Hematopoietic multipotent progenitor cell treated with erythropoietin and hydrocortisone succinate and interleukin-3 and kit ligand, for 6 days (in vitro differentiated cells): ENCODE measurements at regions not wholly inside any gene's neighbourhood (a gene's known extent, or its start where the extent isn't known, plus 50 kb on each side); places are given as distances from the start of the nearest gene placed in this dataset.
A peak's percentile ranks its signal among the peaks of the same experiment; 100 is the strongest.

ENCODE experiments used
- DNase-seq: peaks from one replicate; pipeline ENCODE4 v3.0.0-alpha.2; 2015

GRCh38 chr2:47315475-47315874, 53.6 kb upstream of the EPCAM start:
- no peak for DNase-seq

- DNase-seq: no peak
Measured at GRCh38 chr2:47313728-47314127, 55.4 kb upstream of the EPCAM start.

DNA sequence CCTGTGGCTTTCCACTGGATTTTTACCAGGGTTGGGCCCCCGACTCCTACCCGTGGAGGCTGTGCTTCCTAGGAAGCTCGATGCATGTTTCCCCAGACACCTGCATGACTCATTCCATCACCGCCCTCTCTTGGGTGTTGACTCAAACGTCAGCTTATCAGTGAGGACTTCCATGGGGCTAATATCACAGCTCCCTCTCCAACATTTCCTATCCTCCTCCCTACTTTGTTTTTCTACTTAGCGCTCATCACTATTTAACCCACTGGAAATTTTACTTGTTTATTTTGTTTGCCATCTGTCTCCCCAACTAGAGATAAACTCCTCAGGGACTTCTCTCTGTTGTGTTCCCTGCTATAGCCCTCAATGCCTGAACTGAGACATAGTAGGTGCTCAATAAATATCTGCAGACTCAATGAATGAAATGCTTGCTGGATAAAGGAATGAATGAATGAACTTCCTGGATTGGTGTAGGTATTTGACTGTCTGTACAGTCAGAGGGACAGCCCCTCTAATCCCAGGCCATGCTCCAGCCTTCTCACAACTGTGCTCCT, 55.9 kb upstream of the EPCAM start:
- no peak for DNase-seq

GRCh38 chr2:47312491-47312850, 56.6 kb upstream of the EPCAM start:
- DNase-seq: no peak

- peak; percentile 62 for DNase-seq
Measured at GRCh38 chr2:47311764-47312490, 57.2 kb upstream of the EPCAM start.

- peak; percentile 89 for DNase-seq
Measured at GRCh38 chr2:47310801-47311560, 58.1 kb upstream of the EPCAM start.

DNA sequence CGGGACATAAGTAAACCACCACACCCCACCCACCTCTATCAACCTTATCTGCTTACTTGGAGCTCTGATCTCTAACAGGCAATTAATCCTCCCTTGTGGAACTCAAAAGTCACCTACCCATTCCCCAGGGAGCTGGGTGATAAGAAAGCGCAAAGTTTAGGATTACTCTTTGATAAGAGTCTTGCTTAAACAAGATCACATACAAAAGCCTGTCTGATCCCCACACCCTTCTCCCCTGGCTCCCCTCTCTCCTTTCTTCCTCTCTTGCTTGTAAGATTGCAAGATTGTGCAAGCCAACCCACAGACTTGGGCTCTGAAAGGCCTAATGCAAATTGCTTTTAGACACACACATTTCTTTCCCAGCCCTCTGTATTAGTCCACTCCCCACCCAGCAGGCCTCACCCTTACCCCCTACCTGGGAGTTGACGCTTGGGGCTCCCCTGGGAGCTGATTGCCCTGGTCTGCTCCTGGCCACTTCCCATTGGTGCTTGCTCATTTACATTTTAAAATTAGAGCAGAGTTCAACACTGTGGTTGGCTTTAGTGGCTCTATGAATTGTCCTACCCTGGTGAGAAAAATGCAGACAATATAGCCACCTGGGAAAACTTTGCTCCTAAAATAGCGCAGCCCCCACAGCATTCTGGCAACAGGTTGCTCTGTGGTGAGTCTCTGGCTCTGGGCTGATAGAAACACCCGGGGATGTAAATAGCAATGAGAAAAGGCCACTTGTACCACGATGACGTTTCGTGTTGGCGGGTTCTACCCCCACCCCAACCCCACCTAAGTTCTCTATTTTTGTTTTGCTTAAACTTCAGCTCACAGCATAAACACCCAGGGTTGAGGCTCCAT, 58.9 kb upstream of the EPCAM start:
- DNase-seq: peak; percentile 86

DNA sequence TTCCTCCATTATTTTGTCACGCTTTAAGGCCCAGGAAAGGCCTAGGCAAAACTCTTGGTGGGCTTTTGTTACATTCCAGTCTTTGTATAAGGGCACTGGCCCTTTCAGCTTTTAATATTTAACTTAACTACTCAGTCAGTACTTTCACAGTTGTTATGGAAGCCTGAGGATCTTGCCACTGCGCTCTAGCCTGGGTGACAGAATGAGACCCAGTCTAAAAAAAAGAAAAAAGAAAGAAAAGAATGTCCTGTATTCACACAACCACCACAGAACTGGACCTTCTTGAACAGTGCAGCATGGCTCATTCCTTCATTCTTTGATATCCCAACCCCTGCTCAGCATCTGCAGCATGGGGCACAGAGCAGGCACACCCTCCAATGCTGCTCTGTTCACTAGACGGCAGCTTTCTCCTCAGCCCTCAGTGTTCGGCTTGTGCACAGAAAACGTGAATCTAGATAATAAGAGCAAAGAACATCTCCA, 59.6 kb upstream of the EPCAM start:
- peak; percentile 89 for DNase-seq

- DNase-seq: no peak
Measured at GRCh38 chr2:47307066-47307465, 62.0 kb upstream of the EPCAM start.

DNA sequence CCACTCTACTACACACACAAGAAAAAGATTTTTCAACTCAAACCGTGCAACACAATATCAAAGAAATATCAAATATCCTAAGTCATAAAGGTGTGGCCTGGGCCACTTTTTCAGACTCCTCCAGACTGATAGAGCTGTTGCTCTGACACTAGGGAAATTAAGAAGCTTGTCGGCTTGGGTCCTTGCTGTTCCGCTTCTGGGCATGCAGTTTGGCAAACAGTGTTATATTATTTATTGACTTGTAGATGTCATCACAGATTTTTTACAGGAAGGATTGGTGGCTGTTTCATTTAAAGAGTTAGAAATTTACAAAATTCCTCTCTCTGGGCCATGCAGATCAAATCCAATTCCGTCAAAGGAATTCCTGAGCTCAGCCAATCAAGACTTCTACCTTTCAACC, 64.5 kb upstream of the EPCAM start:
- DNase-seq: no peak

DNA sequence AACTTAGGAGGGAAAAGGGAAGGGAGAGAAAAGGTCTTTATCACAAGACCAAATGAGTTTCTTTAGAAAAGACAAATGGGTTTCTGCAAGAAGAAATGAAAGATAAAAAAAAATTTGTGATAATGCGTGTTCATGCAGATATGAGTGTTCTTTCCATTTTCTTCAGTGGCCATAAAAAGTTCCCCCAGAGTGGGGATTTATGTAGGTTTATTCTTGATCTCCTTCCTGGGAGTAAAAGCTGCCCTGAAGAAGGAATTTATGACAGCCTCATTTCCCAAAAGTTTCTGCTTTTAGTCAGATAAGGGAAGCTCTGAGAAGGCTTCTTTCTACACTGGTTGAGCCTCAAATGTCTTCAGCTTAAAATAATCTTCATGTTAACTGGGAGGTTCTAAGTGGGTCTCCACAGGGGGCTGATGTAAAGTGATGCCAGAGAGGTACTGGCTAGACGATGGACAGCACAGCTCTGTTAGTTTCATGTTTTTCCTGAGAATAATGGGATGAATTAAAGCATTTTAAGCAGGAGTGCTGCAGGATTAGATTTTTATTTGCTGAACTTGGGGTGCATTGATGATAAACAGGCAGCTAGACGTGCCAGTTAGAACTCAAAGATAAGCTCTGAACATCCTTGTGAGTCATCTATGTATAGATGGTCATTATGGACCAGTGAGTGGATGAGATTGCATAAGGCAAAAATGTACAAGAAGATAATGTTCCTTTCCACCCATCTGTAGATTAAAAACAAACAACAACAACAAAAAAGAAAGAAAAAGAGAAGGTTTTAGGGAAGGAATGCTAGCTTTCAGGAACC, 65.6 kb upstream of the EPCAM start:
- DNase-seq: peak; percentile 63

- DNase-seq: no peak
Measured at GRCh38 chr2:47302308-47302707, 66.8 kb upstream of the EPCAM start.

- no peak for DNase-seq
Measured at GRCh38 chr2:47301731-47302130, 67.4 kb upstream of the EPCAM start.

GRCh38 chr2:47301277-47301618, 67.9 kb upstream of the EPCAM start:
- no peak for DNase-seq

GRCh38 chr2:47300609-47301276, 68.4 kb upstream of the EPCAM start:
- DNase-seq: peak; percentile 75

DNA sequence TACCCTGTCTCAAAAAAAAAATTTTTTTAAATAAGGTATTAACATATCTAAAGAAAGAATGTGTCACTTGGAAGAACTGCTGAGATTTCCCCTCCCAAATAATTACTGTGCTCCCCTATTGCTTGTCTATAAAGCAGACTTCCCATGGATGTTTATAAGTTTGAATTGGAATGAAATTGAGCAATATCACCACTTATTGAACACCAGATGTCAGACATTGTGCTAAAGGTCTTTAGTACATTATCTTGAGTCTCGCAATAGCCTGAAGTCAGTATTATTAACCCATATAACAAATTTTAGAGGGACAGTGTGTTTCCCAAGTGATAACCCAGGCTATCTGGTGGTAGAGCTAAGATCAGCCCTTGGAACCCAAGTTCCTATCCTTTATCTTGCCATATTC, 69.0 kb upstream of the EPCAM start:
- no peak for DNase-seq

DNA sequence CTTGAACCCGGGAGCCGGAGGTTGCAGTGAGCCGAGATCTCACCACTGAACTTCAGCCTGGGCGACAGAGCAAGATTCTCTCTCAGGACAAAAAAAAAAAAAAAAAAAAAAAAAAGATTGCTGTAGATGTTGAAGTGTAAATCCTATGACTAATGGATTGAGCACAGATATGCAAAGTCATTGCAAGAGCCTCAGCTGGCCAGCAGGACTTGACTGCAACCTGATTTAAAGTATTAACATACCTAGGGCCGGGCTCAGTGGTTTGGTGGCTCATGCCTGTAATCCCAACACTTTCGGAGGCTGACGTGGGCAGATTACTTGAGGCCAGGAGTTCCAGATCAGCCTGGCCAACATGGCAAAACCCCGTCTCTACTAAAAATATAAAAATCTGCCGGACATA, 69.6 kb upstream of the EPCAM start:
- peak; percentile 56 for DNase-seq

GRCh38 chr2:47298771-47299170, 70.3 kb upstream of the EPCAM start:
- no peak for DNase-seq

DNA sequence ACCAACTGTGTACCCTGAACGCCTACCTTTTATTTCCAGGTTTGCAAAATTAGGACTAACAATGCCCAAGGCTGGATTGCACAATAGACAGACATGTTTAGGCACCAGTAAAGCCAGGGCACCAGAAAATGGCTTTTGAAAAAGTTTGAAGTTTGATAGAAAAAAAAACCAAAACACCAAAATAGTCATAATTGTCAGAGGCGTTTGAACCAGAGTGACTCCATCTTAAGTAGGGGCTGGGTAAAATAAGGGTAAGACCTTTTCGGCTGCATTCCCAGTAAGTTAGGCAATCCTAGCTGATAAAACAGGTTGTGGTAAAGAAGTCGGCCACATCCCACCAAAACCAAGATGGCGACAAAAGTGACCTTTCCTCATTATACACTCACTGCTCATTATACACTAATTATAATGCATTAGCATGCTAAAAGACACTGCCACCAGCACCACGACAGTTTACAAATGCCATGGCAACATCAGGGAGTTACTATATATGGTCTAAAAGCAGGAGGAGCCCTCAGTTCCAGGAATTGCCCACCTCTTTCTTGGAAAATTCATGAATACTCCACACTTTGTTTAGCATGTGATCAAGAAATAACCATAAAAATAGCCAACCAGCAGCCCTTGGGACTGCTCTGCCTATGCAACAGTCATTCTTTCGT, 71.2 kb upstream of the EPCAM start:
- DNase-seq: peak; percentile 65

- no peak for DNase-seq
Measured at GRCh38 chr2:47295981-47296635, 73.0 kb upstream of the EPCAM start.
